ENCODE measurements at regions not wholly inside any gene's neighbourhood (a gene's known extent, or its start where the extent isn't known, plus 50 kb on each side); places are given as distances from the start of the nearest gene placed in this dataset.

- ATAC-seq (no peak), DNase-seq (ENCODE audit: low spot score) (no peak)
- H3K27me3 Mint-ChIP-seq (ENCODE audit: low read depth) = no peaks in the 10 kb centered on the region
- POLR2A ChIA-PET = no interaction called here
- CTCF ChIA-PET = no interaction called here
- H3K27ac Mint-ChIP-seq = no peak overlapping the region
- H3K4me1 Mint-ChIP-seq = peaks cover 7% of the 10 kb centered on the region
- H3K4me3 Mint-ChIP-seq = no peak overlapping the region
- H3K36me3 Mint-ChIP-seq = no peaks in the 10 kb centered on the region
- no peak for TF ChIP-seq ERG (CRISPR knock-in tag; IDR thresholded peaks at IDR 0.05)
- no peak for TF ChIP-seq CBFB (CRISPR knock-in tag; IDR thresholded peaks at IDR 0.05; ENCODE audit: low read depth)
- no peak for TF ChIP-seq RORB (CRISPR knock-in tag; IDR thresholded peaks at IDR 0.05)
- TF ChIP-seq, protein P1, sequence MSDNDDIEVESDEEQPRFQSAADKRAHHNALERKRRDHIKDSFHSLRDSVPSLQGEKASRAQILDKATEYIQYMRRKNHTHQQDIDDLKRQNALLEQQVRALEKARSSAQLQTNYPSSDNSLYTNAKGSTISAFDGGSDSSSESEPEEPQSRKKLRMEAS (CRISPR knock-in tag; IDR thresholded peaks at IDR 0.05) = no peak
- no peak for TF ChIP-seq ZBTB43 (CRISPR knock-in tag; IDR thresholded peaks at IDR 0.05)
- TF ChIP-seq NFE2L1 (CRISPR knock-in tag; IDR thresholded peaks at IDR 0.05) = no peak
- H3K9me3 Mint-ChIP-seq = no peaks in the 10 kb centered on the region
Measured at GRCh38 chr5:85052826-85053225, 668.1 kb upstream of the EDIL3 start.

- Mint-ChIP-seq H3K4me1 (peaks cover 18% of the 10 kb centered on the region), H3K4me3 (peak overlapping the region; percentile 47), H3K9me3 (peaks cover 3% of the 10 kb centered on the region), H3K27ac (peak overlapping the region; percentile 96), H3K36me3 (peaks cover 3% of the 10 kb centered on the region; the same call in 1 of the 2 replicates), H3K27me3 (ENCODE audit: low read depth) (no peaks in the 10 kb centered on the region)
- ATAC-seq (peak; percentile 98), DNase-seq (ENCODE audit: low spot score) (peak; percentile 50)
- CTCF ChIA-PET = interaction anchor here (0.9 kb wide), 1 partner anchor 21 kb away, joined by 3 read pairs; no protein-coding TSS in a partner anchor
- POLR2A ChIA-PET = interaction anchor here (0.5 kb wide), 1 partner anchor 1403 kb away, joined by 3 read pairs; no protein-coding TSS in a partner anchor
- no peak for TF ChIP-seq MYBL2 (CRISPR knock-in tag; IDR thresholded peaks at IDR 0.05)
- no peak for TF ChIP-seq ZNF219 (CRISPR knock-in tag; IDR thresholded peaks at IDR 0.05; ENCODE audit: borderline replicate concordance)
- no peak for TF ChIP-seq CREB1 (CRISPR knock-in tag; IDR thresholded peaks at IDR 0.05)
- no peak for TF ChIP-seq E2F4 (CRISPR knock-in tag; IDR thresholded peaks at IDR 0.05; ENCODE audit: borderline replicate concordance, low read depth)
- 0 out of 2 replicates have a peak, but pooled peaks have one; percentile 60 for TF ChIP-seq ZNF138 (CRISPR knock-in tag; conservative IDR thresholded peaks at IDR 0.05)
- TF ChIP-seq GRHL2 (CRISPR knock-in tag; IDR thresholded peaks at IDR 0.05; ENCODE audit: insufficient replicate concordance, severe bottlenecking) = no peak
- no peak for TF ChIP-seq ATF6 (CRISPR knock-in tag; IDR thresholded peaks at IDR 0.05)
- TF ChIP-seq RORB (CRISPR knock-in tag; IDR thresholded peaks at IDR 0.05) = no peak
- no peak for TF ChIP-seq ZNF512 (CRISPR knock-in tag; IDR thresholded peaks at IDR 0.05; ENCODE audit: borderline replicate concordance)
- no peak for TF ChIP-seq ESRRA (CRISPR knock-in tag; IDR thresholded peaks at IDR 0.05; ENCODE audit: borderline replicate concordance)
- peak; percentile 85 for TF ChIP-seq ZNF423 (CRISPR knock-in tag; IDR thresholded peaks at IDR 0.05)
- TF ChIP-seq TEAD1 (CRISPR knock-in tag; IDR thresholded peaks at IDR 0.05) = peak; percentile 18; the same call in 1 of the 2 replicates
- no peak for TF ChIP-seq ZNF532 (CRISPR knock-in tag; IDR thresholded peaks at IDR 0.05; ENCODE audit: borderline replicate concordance)
- no peak for TF ChIP-seq ZNF263 (CRISPR knock-in tag; IDR thresholded peaks at IDR 0.05; ENCODE audit: low read depth)
Measured at GRCh38 chr5:85069659-85070640, 685.3 kb upstream of the EDIL3 start.
